ENCODE measurements at regions not wholly inside any gene's neighbourhood (a gene's known extent, or its start where the extent isn't known, plus 50 kb on each side); places are given as distances from the start of the nearest gene placed in this dataset.

DNA sequence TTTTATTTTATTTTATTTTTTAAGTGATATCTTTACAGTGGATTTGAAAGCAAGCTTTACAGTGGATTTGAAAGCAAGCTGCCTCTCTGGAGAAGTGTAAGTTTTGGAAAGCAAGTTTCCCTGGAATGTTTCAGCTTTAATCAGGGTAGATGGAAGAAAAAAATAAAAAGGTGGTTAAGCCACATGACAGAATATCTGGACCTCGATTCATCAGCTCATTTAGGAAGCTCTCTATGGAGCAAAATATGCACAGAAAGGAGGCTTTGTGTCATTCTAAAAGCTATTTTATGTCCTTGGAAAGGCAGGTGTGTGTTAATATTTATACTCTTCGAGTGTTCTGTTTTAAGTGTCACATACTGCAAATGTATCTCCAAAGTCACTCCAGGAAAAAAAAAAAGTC, 409.2 kb upstream of the KLF4 start:
- Mint-ChIP-seq H3K36me3 (ENCODE audit: insufficient read depth, unreplicated experiment) (no peaks in the 10 kb centered on the region), H3K27ac (ENCODE audit: unreplicated experiment) (no peak overlapping the region), H3K27me3 (ENCODE audit: insufficient read depth, unreplicated experiment) (peaks cover 3% of the 10 kb centered on the region), H3K9me3 (ENCODE audit: unreplicated experiment) (no peaks in the 10 kb centered on the region), H3K4me1 (ENCODE audit: low read depth, unreplicated experiment) (no peaks in the 10 kb centered on the region), H3K4me3 (ENCODE audit: unreplicated experiment) (no peak overlapping the region)
- ChIA-PET POLR2A (no interaction called here), CTCF (interaction anchor here (0.6 kb wide), 1 partner anchor 251 kb away, joined by 3 read pairs; no protein-coding TSS in a partner anchor)
- Histone ChIP-seq H3K36me3 (ENCODE audit: control insufficient read depth, insufficient read depth, low read length) (no peaks in the 10 kb centered on the region), H3K4me1 (no peaks in the 10 kb centered on the region), H3K4me3 (ENCODE audit: low read depth, low read length) (no peak overlapping the region), H3K27me3 (replicated peaks; ENCODE audit: control insufficient read depth, insufficient read depth, low read length) (no peaks in the 10 kb centered on the region), H3K9me3 (no peaks in the 10 kb centered on the region)
- no TSS peak for BruUV-seq (replicated peaks)
- TF ChIP-seq, protein P1, sequence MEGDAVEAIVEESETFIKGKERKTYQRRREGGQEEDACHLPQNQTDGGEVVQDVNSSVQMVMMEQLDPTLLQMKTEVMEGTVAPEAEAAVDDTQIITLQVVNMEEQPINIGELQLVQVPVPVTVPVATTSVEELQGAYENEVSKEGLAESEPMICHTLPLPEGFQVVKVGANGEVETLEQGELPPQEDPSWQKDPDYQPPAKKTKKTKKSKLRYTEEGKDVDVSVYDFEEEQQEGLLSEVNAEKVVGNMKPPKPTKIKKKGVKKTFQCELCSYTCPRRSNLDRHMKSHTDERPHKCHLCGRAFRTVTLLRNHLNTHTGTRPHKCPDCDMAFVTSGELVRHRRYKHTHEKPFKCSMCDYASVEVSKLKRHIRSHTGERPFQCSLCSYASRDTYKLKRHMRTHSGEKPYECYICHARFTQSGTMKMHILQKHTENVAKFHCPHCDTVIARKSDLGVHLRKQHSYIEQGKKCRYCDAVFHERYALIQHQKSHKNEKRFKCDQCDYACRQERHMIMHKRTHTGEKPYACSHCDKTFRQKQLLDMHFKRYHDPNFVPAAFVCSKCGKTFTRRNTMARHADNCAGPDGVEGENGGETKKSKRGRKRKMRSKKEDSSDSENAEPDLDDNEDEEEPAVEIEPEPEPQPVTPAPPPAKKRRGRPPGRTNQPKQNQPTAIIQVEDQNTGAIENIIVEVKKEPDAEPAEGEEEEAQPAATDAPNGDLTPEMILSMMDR (IDR thresholded peaks at IDR 0.05; ENCODE audit: insufficient read depth in 1 of 2, low read depth in 1 of 2, low read length in 1 of 2, severe bottlenecking in 1 of 2, unreplicated experiment in 1 of 2), result no peak
- no peak for DNase-seq
- intact Hi-C loops (cut with micrococcal nuclease; ENCODE audit: unreplicated experiment), result no loop called here

DNA sequence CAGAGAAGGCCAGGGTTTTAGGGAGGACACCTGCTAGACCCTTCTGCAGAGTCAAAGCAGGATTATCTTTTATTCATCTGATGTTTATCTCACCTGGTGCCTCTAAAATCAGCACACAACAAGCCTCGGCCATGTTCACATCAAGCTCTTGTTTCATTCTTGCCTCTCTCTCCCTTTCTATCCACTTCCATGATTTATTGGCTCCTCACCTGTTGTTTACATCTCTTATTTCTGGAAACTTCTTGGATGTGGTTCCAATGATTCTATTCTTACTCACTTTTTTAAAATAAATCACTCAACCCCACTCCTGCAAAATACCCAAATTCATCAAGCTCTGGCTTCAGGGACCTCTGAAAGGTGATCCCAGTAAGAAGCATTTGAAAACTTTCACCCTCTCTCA, 407.0 kb upstream of the KLF4 start:
- POLR2A ChIA-PET, result no interaction called here
- peaks cover 3% of the 10 kb centered on the region for H3K27me3 Mint-ChIP-seq (ENCODE audit: insufficient read depth, unreplicated experiment)
- Histone ChIP-seq H3K4me3 (ENCODE audit: low read depth, low read length) (no peak overlapping the region), H3K27me3 (replicated peaks; ENCODE audit: control insufficient read depth, insufficient read depth, low read length) (no peaks in the 10 kb centered on the region), H3K4me1 (no peaks in the 10 kb centered on the region), H3K9me3 (no peaks in the 10 kb centered on the region), H3K36me3 (ENCODE audit: control insufficient read depth, insufficient read depth, low read length) (no peaks in the 10 kb centered on the region)
- H3K27ac Mint-ChIP-seq (ENCODE audit: unreplicated experiment), result no peak overlapping the region
- H3K36me3 Mint-ChIP-seq (ENCODE audit: insufficient read depth, unreplicated experiment), result no peaks in the 10 kb centered on the region
- no peak overlapping the region for H3K4me3 Mint-ChIP-seq (ENCODE audit: unreplicated experiment)
- CTCF ChIA-PET, result no interaction called here
- H3K9me3 Mint-ChIP-seq (ENCODE audit: unreplicated experiment), result peaks cover 8% of the 10 kb centered on the region
- DNase-seq, result no peak
- intact Hi-C loops (cut with micrococcal nuclease; ENCODE audit: unreplicated experiment), result no loop called here
- peaks cover 6% of the 10 kb centered on the region for H3K4me1 Mint-ChIP-seq (ENCODE audit: low read depth, unreplicated experiment)
- TF ChIP-seq, protein P1 (IDR thresholded peaks at IDR 0.05; ENCODE audit: insufficient read depth in 1 of 2, low read depth in 1 of 2, low read length in 1 of 2, severe bottlenecking in 1 of 2, unreplicated experiment in 1 of 2), result no peak
- no TSS peak for BruUV-seq (replicated peaks)

DNA sequence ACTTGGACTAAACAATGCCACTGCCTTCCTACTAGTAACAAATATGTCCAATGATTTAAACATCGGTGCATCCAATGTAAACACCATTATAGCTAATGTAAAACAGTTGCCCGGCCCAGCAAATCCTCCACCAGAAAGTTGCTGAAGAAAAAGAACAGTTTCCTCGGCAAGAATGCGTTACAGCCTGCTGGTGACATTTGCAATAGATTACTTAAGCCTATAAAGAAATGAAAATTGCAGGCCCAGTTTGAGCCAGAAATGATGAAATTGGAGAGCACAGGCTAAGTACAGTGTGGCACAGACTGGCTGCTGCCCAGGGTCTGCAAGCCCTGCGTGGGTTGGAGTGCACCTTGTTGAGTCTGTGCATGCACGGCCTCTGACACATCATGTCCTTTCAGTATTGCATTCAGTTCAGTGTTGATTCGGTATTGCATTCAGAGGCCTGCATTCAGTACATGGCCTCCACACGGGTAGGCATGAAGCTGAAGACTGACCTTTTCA, 406.0 kb upstream of the KLF4 start:
- H3K4me3 Mint-ChIP-seq (ENCODE audit: unreplicated experiment), result no peak overlapping the region
- DNase-seq, result no peak
- Histone ChIP-seq H3K36me3 (ENCODE audit: control insufficient read depth, insufficient read depth, low read length) (no peaks in the 10 kb centered on the region), H3K4me3 (ENCODE audit: low read depth, low read length) (no peak overlapping the region), H3K9me3 (no peaks in the 10 kb centered on the region), H3K27me3 (replicated peaks; ENCODE audit: control insufficient read depth, insufficient read depth, low read length) (no peaks in the 10 kb centered on the region), H3K4me1 (no peaks in the 10 kb centered on the region)
- intact Hi-C loops (cut with micrococcal nuclease; ENCODE audit: unreplicated experiment), result no loop called here
- peaks cover 12% of the 10 kb centered on the region for H3K9me3 Mint-ChIP-seq (ENCODE audit: unreplicated experiment)
- no TSS peak for BruUV-seq (replicated peaks)
- CTCF ChIA-PET, result no interaction called here
- POLR2A ChIA-PET, result no interaction called here
- TF ChIP-seq, protein P1 (IDR thresholded peaks at IDR 0.05; ENCODE audit: insufficient read depth in 1 of 2, low read depth in 1 of 2, low read length in 1 of 2, severe bottlenecking in 1 of 2, unreplicated experiment in 1 of 2), result no peak
- H3K27me3 Mint-ChIP-seq (ENCODE audit: insufficient read depth, unreplicated experiment), result no peaks in the 10 kb centered on the region
- no peak overlapping the region for H3K27ac Mint-ChIP-seq (ENCODE audit: unreplicated experiment)
- no peaks in the 10 kb centered on the region for H3K36me3 Mint-ChIP-seq (ENCODE audit: insufficient read depth, unreplicated experiment)
- peaks cover 6% of the 10 kb centered on the region for H3K4me1 Mint-ChIP-seq (ENCODE audit: low read depth, unreplicated experiment)

All from Caco-2 (cell line).